HG02884 (cell line): ENCODE measurements at regions not wholly inside any gene's neighbourhood (a gene's known extent, or its start where the extent isn't known, plus 50 kb on each side); places are given as distances from the start of the nearest gene placed in this dataset.

ENCODE experiments used
- ATAC-seq: cut with Tn5 transposase; IDR thresholded peaks from one replicate; pipeline ENCODE4 v1.9.1; 2021; ENCODE audit warnings: mild to moderate bottlenecking, moderate library complexity; ENCODE audit not compliant: unreplicated experiment

DNA sequence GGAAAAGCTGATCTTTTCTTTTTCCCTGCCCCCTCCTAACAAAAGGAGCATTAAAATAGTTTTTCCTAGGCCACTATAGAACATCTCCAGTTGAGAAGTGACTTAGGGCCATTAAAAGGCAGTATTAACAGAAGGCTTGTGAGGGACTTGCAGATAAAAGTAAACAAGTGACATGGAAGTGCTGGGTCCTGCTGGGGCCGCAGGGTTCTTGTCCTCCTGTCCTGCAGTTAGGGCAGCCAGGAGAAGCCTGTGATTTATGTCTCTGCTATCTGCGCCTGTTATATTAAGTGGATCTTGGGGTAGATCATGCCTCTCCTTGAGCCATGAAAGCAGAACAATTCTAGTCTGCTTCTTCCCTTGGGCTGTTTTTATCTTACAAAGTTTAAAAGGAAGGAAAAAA is 271.4 kb upstream of the C11orf87 start:
- no peak for ATAC-seq

DNA sequence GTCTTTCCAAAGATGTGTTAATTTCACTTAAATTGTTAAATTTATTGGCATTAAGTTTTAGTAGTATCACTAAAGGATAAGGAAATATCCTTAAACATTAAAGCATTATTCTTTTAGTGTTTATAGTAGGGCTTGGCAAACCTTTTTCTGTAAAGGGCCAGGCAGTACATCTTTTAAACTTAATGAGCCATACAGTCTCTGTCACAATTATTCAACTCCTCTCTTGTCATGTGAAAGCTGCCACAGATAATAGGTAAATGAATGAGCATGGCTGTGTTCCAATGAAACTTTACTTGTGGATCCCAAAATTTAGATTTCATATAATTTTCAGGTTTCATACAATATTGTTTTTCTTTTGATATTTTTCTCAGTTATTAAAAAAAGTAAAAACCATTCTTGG is 268.2 kb upstream of the C11orf87 start:
- ATAC-seq, result no peak

DNA sequence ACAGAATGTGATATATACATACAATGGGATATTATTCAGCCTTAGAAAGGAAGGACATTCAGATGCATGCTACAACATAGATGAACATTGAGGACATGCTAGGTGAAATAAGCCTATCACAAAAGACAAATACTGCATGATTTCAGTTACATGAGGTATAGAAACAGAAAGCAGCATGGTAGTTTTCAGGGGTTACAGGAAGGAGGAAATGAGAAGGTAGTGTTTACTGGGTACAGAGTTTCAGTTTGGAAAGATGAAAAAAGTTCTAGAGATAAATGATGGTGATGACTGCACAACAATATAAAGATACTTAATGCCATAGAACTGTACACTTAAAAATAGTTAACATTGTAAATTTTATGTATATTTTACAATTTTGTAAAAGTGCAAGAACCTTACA is 266.7 kb upstream of the C11orf87 start:
- peak; percentile 68 for ATAC-seq

DNA sequence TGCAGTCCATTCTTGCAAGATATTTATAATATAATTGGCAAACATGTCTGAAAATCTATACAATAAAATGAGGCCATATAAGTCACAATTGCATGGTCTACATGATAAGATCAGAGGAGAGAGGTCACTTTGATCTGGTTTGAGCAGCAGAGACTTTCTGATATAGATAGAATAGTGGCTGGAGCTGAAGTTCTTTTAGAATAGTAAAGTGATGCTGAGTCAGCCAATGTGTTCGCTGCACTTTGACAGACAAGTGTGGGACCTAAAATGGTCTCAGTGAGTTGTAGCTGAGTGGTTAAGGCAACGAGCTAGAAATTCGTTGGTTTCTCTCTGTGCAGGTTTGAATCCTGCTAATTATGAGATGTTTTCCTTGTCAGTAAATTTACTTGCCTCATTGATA is 257.0 kb upstream of the C11orf87 start:
- ATAC-seq, result no peak

DNA sequence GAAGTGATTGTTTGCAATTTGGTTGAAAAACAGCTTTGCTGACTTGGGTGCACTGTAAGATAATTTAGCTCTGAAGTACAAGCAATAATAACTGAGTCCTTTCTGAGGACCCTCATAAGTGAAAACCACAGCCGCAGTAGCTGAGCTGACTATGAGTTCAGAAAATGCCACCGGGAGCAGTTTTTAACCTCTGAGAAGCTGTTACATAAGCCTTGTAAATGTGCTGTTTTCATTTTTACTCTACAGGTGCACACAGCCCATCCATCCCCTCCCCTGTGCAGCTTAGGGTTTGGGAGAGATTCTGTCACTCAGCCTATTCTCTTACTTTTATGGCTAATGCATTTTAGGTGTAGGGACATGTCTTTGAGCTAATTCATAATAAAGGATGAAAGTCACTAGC is 255.5 kb upstream of the C11orf87 start:
- no peak for ATAC-seq

DNA sequence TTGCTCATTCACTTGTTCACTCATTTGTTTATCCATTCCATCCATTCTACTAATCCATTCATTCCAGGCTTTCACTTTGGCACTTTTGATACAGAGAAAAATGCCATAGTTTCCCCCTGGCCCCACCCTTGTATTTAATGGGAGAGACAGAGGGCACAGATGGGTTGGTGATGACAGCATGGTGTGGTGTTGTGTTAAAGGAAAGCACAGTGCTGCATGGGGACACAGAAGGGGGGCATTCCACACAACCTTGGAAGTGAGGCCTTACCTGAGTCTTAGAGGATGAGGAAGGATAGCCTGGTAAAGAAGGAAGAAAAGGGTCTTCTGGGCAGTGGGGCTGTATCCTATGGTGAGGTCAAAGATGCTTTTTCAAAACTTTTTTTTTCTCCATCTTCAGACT is 248.5 kb upstream of the C11orf87 start:
- ATAC-seq, result no peak

DNA sequence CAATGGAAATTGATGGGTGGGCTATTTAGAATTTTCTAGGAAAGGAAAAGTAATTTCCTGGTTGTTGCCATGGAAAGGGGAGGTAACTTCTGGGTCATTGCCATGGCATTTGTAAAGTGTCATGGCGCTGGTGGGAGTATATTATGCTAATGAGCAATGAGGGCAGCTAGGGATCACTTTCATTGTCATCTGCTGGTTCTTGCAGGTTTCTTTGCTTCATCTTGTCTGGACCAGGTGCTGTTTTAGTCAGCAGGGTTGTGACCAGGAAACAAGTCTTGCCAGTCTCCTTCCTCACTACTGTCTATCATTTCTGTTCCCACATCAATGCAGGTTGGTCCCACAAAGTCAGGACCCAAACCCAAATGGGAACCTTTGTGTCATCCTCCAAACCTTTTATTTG is 237.6 kb upstream of the C11orf87 start:
- no peak for ATAC-seq

DNA sequence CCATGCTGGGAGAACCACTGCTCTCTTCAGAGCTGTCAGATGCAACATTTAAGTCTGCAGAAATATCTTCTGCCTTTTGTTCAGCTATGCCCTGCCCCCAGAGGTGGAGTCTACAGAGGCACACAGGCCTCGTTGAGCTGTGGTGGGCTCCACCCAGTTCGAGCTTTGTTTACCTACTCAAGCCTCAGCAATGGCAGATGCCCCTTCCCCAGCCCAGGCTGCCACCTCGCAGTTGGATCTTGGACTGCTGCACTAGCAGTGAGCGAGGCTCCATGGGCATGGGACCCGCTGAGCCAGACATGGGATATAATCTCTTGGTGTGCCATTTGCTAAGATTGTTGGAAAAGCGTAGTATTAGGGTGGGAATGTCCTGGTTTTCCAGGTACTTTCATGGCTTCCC is 229.1 kb upstream of the C11orf87 start:
- ATAC-seq, result no peak

DNA sequence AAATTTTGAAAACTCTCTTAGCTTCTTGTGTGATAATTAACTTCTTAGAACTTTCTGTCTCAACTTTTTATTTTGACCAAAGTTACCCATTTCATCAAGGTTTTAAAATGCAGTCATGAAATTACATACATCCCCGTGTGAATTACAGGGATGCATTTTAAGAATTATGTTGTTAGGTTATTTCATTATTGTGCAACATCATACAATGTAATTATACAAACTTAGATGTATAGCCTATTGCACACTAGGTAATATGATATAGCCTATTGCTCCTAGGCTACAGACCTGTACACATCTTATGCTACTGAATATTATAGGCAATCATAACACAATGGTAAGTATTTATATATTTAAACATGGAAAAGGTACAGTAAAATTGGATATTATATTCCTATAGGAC is 228.1 kb upstream of the C11orf87 start:
- ATAC-seq, result no peak

DNA sequence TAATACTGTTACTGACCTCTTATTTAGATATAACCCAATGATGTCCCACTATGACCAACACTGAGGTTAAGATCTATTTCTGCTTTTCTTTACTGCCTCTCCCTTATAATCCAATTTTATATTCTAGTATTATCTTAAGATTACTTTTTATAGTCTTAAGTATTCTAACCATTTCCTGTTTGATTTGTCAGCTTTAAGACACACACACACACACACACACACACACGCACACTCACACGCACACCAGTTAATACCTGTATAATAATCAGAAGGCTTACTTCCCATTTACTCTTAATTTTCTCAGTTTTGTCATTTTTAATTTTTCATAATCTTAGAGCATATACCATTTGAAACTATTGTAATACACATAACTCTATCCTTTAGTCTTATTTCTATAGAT is 226.0 kb upstream of the C11orf87 start:
- ATAC-seq, result no peak

DNA sequence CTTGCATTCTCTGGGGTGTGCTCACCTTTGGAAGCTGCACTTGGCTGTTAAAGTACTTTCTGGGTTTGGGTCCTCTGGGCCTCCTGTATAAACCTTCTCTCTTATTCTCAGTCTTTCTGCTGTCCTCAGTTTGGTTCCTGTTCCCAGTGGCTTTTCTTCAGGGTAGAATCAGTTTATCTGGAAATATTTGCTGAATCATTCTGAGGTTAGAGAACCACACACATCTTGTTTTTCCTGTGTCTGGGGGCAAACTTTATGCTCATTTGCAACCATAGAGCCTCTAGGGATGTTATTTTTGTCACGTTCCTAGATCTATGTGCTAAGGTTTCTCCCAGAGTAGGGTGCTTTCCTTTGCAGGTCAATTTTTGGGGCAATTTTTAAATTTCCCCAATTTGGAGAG is 224.3 kb upstream of the C11orf87 start:
- ATAC-seq, result no peak

DNA sequence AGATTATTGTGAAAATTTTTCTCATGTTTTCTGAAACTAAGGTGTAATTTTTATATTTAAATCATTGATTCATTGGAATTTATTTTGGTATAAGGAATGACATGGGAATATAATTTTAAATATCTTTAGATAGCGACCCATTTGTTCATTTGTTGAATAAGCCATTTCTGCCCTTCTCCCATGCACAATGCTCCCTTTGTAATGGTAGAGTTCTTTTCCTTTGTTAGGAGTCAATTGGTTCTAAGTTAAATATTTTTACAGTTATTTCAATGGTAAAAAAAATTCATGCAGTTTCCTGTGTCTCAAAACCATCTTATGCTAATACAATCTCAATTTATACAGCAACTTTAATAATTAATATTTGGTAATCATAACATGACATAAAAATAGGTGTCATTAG is 218.8 kb upstream of the C11orf87 start:
- no peak for ATAC-seq

DNA sequence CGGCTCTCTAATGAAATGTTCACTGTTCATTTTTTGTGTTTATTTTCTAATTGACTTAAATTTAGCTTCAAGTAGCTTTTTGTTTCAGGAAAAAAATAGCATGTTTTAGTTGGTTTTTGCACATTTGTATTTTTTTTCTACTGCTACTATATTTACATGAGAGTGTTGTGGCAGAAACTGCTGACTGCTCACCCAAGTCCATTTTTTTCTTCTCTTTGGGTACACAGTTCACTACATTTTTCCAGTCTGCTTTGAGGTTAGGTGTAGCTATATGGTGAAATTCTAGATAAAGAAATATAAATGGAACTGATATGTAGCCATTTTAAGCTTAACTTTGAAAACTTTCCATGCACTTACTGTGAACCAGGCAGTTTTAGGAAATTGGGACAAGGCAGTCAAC is 216.7 kb upstream of the C11orf87 start:
- no peak for ATAC-seq

DNA sequence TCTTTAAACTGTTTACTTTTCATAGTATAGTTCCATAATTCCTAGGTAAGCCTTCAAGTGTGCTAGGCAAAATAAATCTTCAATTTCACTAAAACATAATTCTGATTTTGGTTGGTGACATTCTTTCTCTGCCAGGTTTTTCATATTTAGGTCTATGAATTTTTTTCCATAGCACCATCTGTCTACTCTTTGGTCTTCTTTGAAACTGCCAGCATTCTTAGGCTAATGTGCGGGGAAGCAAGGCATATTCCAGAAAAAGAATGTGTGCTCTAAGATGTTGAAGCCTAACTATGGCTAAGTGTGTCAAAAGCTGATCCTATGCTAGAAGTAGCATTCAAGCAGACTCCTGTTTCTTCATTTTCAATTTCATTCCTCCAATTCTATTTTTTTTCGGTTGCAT is 213.9 kb upstream of the C11orf87 start:
- no peak for ATAC-seq

DNA sequence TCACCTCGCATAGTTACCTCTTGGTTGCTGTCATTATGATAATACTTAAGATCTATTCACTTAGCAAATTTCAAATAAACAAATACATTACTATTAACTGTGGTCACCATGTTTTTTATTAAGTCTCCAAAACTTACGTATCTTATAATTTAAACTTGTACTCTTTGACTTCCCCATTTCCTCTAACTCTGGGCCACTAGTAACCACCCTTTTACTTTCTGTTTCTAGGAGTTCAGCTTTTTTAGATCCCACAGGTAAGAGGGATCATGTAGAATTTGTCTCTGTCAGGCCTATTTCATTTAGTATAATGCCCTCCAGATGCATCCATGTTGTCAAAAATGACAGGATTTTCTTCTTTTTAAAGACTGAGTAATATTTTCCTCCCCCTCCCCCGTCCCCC is 212.4 kb upstream of the C11orf87 start:
- ATAC-seq, result no peak

DNA sequence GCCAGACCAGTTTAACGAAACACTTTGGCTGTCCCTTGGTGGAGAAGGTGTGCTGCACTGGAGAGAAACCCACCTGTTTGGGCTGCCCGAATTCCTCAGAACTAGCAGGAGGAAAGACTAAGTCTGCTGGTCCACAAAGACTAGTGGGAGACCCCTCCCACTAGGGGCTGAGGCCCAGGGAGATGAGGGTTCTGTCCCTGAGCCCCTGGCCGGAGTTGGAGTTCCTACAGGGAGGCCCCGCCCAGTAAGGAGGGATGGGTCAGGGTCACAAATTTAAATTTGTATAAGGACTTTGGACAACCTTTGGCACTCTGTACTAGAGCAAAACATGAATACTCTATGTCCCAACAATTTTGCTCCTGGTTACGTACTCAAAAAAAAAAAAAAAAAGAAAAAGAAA is 200.8 kb upstream of the C11orf87 start:
- ATAC-seq, result no peak

DNA sequence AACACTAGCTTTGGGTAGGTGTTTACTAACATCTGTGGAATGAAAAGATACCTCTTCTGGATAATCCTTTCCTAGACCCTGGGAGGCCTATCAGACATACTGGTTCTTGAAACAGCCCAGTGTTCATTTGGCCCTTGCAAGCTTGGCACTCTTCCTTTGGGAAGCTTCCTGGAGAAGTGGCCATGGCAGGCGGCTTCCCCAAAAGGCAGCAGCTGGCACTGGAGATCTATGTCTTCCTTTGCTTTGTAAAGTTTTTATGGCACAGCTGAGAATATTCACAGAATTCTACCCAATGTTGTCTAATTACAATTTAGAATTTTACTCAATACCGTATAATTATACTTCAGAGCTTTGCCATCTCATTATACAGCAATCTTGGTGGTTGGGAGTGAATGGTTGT is 199.2 kb upstream of the C11orf87 start:
- ATAC-seq, result no peak

DNA sequence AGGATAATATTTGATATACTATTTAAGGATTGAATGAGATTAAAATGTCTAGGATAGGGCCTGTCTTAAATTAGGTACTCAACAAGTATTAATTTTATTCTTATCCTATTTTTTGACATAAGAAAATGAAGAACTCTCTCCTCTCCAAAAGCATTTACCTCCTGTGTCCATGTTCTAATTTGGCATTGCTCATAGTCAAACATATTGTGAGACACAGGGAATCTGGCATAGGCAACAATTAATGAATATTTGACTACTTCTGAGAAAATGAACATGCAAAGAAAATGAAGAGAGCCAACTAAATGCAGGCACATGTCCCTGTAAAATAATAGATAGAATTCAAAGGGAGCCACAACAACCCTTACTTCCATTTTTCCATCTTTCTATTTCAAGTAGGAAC is 198.5 kb upstream of the C11orf87 start:
- ATAC-seq, result no peak

DNA sequence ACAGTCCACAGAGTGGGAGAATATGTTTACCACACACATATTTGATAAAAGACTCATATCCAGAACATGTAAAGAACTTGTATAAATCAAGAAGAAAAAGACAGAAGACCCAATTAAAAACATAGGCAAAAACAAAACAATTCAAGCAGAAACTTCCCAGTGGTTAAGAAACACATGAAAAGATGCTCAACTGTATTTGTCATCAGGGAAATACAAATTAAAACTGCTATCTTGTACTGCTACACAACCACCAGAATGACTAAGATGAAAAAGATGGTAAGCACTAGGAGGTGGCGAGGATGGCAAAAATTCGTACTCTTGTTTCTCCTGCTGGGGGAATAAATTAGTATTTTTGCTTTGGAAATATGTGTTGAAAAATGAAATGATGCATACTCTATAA is 192.3 kb upstream of the C11orf87 start:
- ATAC-seq, result no peak

DNA sequence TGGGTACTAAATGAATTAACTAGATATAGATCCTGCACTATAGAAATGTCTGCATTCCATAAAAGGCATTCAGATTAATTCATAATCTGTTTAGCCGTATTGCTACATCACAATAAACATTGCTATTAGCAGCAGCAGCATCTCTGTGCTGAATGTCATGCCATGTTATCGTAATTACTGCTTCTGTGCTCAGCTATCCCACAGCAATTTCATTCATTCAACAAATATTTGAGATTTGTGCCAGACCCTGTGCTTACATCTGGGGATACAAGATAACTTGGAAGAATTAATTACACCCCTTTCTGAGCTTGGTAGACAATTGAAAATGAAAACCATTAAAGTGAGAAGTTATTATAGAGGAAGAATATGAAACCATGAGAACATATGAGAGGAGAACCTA is 185.8 kb upstream of the C11orf87 start:
- ATAC-seq, result no peak

DNA sequence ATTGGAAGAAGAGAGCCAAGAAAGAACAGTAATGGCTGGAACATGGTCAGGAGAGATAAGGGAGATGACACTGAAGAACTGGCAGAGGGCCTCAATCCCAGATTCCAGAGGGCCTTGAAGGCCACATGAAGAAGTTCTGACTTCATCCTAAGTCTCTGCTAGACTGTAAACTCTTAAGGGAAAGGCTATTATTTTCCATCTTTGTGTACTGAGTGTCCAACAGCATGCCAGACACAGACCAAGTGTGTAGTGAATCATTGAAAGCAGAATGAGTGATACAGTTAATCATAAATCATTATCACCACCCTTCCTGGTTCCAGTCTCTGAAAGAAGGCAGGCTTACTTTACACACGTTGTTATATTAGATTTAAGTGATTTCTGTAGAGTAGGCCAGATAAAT is 185.3 kb upstream of the C11orf87 start:
- ATAC-seq, result no peak

DNA sequence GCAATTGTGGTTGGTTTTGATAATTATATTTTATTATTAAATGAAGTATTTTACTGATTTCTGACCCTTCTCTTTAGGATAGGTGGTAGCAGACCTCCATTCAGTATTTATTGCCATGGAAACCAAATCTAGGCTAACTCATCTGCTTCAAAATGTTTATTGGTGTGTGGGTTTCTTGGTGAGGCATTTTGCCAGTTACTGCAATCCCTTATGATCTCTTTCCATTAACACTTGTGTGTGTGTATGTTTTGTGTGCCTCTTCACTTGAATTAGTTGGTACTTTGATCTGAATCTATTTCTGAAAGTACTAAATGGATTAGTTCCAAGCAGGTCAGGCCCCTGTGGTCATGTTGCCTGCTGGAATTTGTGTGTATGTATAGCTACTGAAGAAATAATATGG is 184.4 kb upstream of the C11orf87 start:
- no peak for ATAC-seq

DNA sequence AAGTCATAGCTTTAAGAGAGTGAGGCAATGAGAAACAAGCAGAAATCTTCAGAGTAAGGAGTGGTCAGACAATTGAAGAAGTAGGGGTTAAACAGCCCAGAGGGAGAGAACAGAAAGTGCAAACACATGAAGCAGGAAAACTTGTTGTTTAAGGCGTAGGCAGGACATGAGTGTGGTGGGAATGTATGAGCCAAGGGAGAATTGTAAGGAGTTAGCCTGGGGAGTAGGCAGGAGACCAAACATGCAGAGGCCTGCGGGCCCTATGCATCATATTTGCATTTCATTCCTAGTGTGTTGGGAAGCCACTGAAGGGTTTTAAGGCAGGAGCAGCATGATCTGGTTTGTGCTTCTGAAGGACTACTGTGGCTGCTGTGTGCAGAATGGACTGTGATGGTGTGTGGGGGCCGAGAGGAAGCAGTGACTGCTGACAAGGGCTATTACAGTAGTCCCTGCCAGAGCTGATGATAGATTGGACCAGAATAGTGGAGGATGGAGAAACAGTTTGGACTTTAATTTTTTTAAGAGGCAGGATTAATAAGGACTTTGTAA is 179.9 kb upstream of the C11orf87 start:
- ATAC-seq, result no peak

DNA sequence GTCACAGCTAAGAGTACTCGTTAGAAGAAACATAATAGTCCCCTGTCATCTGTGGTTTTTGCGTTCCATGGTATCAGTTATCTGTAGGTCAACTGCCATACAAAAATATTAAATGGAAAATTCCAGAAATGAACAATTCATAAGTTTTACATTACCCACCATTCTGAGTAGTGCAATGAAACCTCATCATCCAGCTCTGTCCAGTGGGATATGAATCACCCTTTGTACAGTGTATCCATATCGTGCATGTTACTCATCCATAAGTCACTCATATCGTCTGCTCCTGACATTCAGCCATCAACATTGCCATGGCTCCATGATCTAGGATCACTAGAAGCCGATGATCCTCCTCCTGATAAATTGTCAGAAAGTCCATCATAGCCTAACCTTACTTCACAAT is 174.9 kb upstream of the C11orf87 start:
- ATAC-seq, result no peak
